ENCODE measurements at regions not wholly inside any gene's neighbourhood (a gene's known extent, or its start where the extent isn't known, plus 50 kb on each side); places are given as distances from the start of the nearest gene placed in this dataset.

- TF ChIP-seq BHLHE40 (IDR thresholded peaks at IDR 0.05; ENCODE audit: low read length) (no peak), MAZ (IDR thresholded peaks at IDR 0.05; ENCODE audit: borderline replicate concordance, low read depth, low read length) (no peak), MAZ (CRISPR knock-in tag; IDR thresholded peaks at IDR 0.05; ENCODE audit: low read depth) (no peak), RAD21 (CRISPR knock-in tag; IDR thresholded peaks at IDR 0.05) (no peak), ZNF280D (CRISPR knock-in tag; IDR thresholded peaks at IDR 0.05) (no peak), ZBTB46 (CRISPR knock-in tag; IDR thresholded peaks at IDR 0.05; ENCODE audit: borderline replicate concordance) (no peak), CTCF (CRISPR knock-in tag; IDR thresholded peaks at IDR 0.05) (no peak), FIP1L1 (IDR thresholded peaks at IDR 0.05; ENCODE audit: borderline replicate concordance, insufficient read depth, low read depth, low read length) (no peak), ZFX (CRISPR knock-in tag; IDR thresholded peaks at IDR 0.05; ENCODE audit: low read depth) (no peak), FOXP1 (IDR thresholded peaks at IDR 0.05) (no peak), FOXP1 (CRISPR knock-in tag; IDR thresholded peaks at IDR 0.05) (no peak), CREM (IDR thresholded peaks at IDR 0.05) (no peak), CREM (CRISPR knock-in tag; IDR thresholded peaks at IDR 0.05) (no peak), MAFK (conservative IDR thresholded peaks at IDR 0.05 in 1 of 2, IDR thresholded peaks at IDR 0.05 in 1 of 2; ENCODE audit: low read length in 2 of 2) (no peak)
These were observed 325.1 kb upstream of the SLC39A10 start for GRCh38 chr2:195331966-195332365.
